HuH-7 (cell line): ENCODE measurements at regions not wholly inside any gene's neighbourhood (a gene's known extent, or its start where the extent isn't known, plus 50 kb on each side); places are given as distances from the start of the nearest gene placed in this dataset.

Experiments used
- DNase-seq: peaks from one replicate; pipeline ENCODE4 v3.0.0; 2011; ENCODE audit warnings: low spot score

DNA sequence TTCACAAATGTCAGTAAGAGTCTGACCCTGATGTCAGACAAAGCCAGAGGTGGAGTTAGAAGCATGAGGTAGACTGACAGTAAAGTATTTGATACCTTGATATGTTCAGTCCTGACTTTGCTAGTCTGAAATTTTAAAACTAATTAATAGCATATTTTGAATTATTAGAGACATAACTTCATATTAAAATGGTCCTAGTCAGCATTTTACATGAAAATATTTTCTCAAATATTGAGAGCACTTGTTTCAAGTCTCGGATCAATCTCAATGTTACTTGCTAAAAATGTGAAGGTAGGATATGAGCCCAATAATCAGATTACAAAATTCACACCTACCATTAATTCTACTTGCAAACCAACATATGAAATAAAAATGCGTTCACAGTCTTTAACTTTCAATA is 58.1 kb upstream of the TTC14 start:
- no peak for DNase-seq

DNA sequence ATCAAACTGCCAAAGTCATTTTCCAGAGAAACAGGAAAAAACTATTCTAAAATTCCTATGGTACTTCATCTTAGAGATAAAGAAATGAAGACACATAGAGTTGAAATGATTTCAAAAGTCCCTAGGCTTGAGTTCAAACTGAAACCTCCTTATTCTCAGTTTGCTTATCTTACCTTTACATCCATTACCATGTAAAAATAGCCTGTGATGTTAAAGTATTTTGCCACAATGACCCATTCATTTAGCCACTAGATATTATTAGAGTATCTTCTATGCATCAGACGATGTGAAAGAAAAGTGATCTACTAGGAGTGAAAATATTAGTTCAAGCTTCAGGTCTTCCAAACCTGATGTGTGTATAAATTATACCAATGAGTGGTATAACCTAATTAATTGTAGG is 55.1 kb upstream of the TTC14 start:
- no peak for DNase-seq

DNA sequence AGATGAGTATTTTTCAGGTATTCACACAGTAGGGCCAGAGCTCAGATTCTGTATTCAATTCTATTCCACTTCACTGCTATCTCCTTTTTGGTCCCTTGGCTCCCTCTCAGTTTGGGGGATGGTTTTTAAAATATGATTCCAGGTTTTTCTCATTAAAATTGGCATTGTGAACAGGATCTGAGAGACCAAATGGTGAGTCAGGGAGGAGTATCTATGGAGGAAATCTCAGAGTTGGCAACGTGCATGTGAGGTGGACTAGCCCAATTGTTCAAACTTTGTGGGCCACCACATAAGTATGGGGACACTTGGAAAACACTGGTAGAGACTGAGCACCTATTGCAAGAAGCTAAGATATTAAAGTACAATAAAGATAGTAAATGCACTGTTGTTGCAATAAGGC is 53.9 kb upstream of the TTC14 start:
- no peak for DNase-seq
